Dedifferentiated amniotic fluid mesenchymal stem cell (primary cell): ENCODE measurements at regions not wholly inside any gene's neighbourhood (a gene's known extent, or its start where the extent isn't known, plus 50 kb on each side); places are given as distances from the start of the nearest gene placed in this dataset.
"Not testable (repeated sequence)": the region's sequence is repeated elsewhere in the genome, so short reads cannot be mapped to it uniquely, and the experiment has no call there.

Experiments
- DNase-seq: peaks from one replicate; pipeline ENCODE4 v3.0.0-alpha.2; 2016; ENCODE audit errors: extremely low spot score

GRCh38 chr18:961644-962355, 57.1 kb downstream of the ADCYAP1 start:
- peak; percentile 61 for DNase-seq

- no peak for DNase-seq
Measured at GRCh38 chr18:963276-963675, 58.6 kb downstream of the ADCYAP1 start.

- no peak for DNase-seq
Measured at GRCh38 chr18:965921-966758, 61.5 kb downstream of the ADCYAP1 start.

- DNase-seq = no peak
Measured at GRCh38 chr18:966759-967576, 62.3 kb downstream of the ADCYAP1 start.

GRCh38 chr18:968910-969309, 64.2 kb downstream of the ADCYAP1 start:
- DNase-seq = not testable (repeated sequence)

- not testable (repeated sequence) for DNase-seq
Measured at GRCh38 chr18:969311-969710, 64.6 kb downstream of the ADCYAP1 start.

- not testable (repeated sequence) for DNase-seq
Measured at GRCh38 chr18:974606-975005, 69.9 kb downstream of the ADCYAP1 start.

GRCh38 chr18:976393-977128, 71.9 kb downstream of the ADCYAP1 start:
- DNase-seq = not testable (repeated sequence)

GRCh38 chr18:977327-977726, 72.7 kb downstream of the ADCYAP1 start:
- not testable (repeated sequence) for DNase-seq

- DNase-seq = not testable (repeated sequence)
Measured at GRCh38 chr18:977732-978131, 73.1 kb downstream of the ADCYAP1 start.

GRCh38 chr18:980586-980985, 75.9 kb downstream of the ADCYAP1 start:
- no peak for DNase-seq

GRCh38 chr18:984004-984403, 79.3 kb downstream of the ADCYAP1 start:
- no peak for DNase-seq

- no peak for DNase-seq
Measured at GRCh38 chr18:985212-985661, 80.6 kb downstream of the ADCYAP1 start.

- no peak for DNase-seq
Measured at GRCh38 chr18:986051-986450, 81.4 kb downstream of the ADCYAP1 start.

- DNase-seq = no peak
Measured at GRCh38 chr18:986552-986951, 81.9 kb downstream of the ADCYAP1 start.

GRCh38 chr18:987325-988186, 82.9 kb downstream of the ADCYAP1 start:
- DNase-seq = peak; percentile 43

- DNase-seq = no peak
Measured at GRCh38 chr18:989425-989824, 84.8 kb downstream of the ADCYAP1 start.

GRCh38 chr18:990197-990596, 85.5 kb downstream of the ADCYAP1 start:
- no peak for DNase-seq

- no peak for DNase-seq
Measured at GRCh38 chr18:991441-991840, 86.8 kb downstream of the ADCYAP1 start.

GRCh38 chr18:993560-993959, 88.9 kb downstream of the ADCYAP1 start:
- no peak for DNase-seq
